GM20000 (cell line): ENCODE measurements at regions not wholly inside any gene's neighbourhood (a gene's known extent, or its start where the extent isn't known, plus 50 kb on each side); places are given as distances from the start of the nearest gene placed in this dataset.

ENCODE experiments used
- DNase-seq: peaks from one replicate; pipeline ENCODE4 v3.0.0; 2012; ENCODE audit warnings: low spot score
- TF ChIP-seq, protein P1 (sequence below): IDR thresholded peaks from 2 replicates; pipeline ENCODE4 v1.5.1; 2012; ENCODE audit warnings: mild to moderate bottlenecking, control low read depth; ENCODE audit errors: extremely low read depth, missing control alignments

GRCh38 chr16:8257561-8257960 lies 332.8 kb downstream of the TMEM114 start:
- no peak for DNase-seq
- TF ChIP-seq, protein P1, sequence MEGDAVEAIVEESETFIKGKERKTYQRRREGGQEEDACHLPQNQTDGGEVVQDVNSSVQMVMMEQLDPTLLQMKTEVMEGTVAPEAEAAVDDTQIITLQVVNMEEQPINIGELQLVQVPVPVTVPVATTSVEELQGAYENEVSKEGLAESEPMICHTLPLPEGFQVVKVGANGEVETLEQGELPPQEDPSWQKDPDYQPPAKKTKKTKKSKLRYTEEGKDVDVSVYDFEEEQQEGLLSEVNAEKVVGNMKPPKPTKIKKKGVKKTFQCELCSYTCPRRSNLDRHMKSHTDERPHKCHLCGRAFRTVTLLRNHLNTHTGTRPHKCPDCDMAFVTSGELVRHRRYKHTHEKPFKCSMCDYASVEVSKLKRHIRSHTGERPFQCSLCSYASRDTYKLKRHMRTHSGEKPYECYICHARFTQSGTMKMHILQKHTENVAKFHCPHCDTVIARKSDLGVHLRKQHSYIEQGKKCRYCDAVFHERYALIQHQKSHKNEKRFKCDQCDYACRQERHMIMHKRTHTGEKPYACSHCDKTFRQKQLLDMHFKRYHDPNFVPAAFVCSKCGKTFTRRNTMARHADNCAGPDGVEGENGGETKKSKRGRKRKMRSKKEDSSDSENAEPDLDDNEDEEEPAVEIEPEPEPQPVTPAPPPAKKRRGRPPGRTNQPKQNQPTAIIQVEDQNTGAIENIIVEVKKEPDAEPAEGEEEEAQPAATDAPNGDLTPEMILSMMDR = no peak

GRCh38 chr16:8254405-8254804 lies 335.9 kb downstream of the TMEM114 start:
- TF ChIP-seq, protein P1 = no peak
- no peak for DNase-seq

DNA sequence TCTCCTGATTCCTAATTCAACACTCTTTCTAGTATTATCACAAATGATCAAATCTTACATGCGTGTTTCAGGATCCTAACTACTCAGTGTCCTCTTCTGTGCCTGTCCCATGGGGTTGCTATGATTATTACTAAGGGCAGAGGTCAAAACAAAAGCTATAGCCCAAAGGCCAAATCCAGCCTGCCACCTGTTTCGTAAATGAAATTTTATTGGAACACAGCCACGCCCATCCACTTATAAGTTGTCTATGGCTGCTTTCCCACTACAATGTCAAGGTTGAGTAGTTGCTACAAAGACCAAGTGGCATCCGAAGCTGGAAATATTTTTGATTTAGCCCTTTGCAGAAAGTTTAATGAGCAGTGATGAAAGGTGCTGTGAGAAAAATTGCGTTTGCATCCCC lies 336.6 kb downstream of the TMEM114 start:
- TF ChIP-seq, protein P1 = no peak
- no peak for DNase-seq

DNA sequence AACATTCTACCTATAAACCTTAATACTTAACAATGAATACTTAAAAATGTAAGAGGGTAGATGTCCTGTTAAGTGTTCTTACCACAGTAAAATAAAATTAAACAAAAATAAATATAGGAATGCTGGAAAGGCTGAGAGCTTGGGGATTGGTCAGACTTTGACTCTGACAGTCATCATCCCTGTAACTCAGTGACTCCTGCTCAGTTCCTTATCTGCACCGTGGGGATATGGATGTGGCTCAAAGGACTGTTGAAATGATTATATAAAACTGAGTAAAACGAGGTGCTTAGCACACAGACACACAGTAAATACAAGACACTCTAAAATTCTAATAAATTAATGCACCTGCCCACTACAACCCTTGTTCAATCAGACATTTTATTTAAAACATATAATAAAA lies 338.6 kb downstream of the TMEM114 start:
- no peak for DNase-seq
- TF ChIP-seq, protein P1 = no peak

GRCh38 chr16:8251298-8251697 lies 339.0 kb downstream of the TMEM114 start:
- no peak for DNase-seq
- TF ChIP-seq, protein P1 = no peak

- DNase-seq = no peak
- TF ChIP-seq, protein P1 = no peak
These were observed 342.3 kb downstream of the TMEM114 start for GRCh38 chr16:8247993-8248392.

DNA sequence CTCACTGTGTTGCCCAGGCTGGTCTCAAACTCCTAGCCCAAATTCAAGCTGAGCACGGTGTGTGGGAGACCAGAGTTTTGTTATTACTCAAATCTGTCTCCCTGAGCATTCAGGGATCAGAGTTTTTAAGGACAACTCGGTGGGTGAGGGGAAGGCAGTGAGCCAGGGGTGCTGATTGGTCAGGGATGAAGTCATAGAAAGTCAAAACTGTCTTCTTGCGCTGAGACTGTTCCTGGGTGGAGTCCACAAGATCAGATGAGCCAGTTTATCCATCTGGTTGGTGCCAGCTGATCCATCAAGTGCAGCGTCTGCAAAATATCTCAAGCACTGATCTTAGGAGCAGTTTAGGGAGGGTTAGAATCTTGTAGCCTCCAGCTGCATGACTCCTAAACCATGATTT lies 346.3 kb downstream of the TMEM114 start:
- TF ChIP-seq, protein P1 = no peak
- DNase-seq = no peak
